ENCODE measurements at regions not wholly inside any gene's neighbourhood (a gene's known extent, or its start where the extent isn't known, plus 50 kb on each side); places are given as distances from the start of the nearest gene placed in this dataset.
A peak's percentile ranks its signal among the peaks of the same experiment; 100 is the strongest.

DNA sequence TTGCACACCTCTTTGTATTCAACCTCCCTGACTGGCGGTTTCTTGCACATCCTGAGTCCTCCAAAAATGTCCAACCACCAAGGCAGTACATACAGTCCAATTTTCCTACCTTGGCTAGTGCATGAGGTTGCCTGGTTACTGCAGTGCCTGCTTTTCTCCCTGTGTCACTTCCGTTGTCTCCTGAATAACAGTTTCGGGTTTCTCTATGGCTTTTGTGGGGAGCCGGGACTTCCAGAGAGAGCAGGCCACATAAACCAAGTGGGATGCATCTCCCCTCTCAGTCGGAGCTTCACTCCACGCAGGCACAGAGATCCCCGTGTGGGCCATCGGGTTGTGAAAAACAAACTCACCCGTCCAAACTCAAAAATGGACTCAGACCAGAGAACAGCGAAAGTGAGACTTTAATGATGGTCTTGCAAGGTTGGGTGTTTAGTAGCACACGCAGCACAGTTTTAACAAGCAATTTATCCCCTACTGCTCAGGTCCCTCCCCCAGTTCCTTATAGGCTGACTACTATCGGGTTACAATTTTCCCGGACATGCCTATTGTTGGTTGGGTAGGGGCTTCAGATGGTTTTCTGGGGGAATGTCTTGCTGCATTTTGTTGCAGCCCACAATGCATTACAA, 173.1 kb downstream of the POU4F1 start:
- intact Hi-C loops (cut with DNase I), result no loop called here
- DNase-seq, result no peak

DNA sequence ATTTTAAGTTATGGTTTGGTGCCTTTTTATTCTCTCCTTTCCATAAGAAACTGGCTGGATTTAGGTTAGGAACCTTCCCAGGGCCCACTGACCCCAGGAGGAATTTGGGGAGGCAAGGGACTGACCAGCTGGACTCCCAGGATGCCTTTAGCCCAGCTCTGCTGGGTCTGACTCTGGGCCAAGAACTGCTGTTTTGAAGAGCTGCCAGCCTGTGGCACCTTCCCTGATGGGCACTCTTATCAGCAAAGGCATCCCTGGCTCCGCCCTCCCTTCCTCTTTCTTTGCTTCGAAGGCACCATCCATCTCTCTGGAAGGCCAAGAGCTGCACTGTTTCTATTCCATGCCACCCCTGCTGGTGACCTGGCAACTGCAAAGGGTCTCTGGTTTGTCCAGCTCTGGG, 174.7 kb downstream of the POU4F1 start:
- no peak for DNase-seq
- intact Hi-C loops (cut with DNase I), result no loop called here

GRCh38 chr13:78426183-78426582, 177.2 kb downstream of the POU4F1 start:
- intact Hi-C loops (cut with DNase I), result no loop called here
- DNase-seq, result no peak

DNA sequence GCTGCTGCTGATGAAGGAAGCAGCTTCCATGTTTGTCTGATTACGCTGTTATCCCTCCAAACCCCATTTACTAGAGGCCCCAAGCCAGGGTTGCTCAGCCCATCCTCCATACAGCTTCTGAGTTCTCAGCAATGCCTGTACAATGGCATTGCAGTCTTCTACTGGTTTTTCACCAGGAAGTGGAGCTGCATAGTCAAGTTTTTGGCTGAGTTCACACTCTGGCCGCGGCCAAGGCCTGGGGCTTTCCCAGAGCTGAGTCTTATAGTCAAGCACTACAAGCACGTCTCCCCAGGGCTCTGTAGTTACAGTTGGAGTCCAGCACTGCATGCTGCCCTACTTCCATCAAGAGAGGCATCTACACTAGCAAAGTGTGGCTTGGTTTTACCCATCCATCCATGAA, 182.5 kb downstream of the POU4F1 start:
- intact Hi-C loops (cut with DNase I), result no loop called here
- peak in 15 of 42 donors; percentile 3 to 55 (median 16) for DNase-seq

DNA sequence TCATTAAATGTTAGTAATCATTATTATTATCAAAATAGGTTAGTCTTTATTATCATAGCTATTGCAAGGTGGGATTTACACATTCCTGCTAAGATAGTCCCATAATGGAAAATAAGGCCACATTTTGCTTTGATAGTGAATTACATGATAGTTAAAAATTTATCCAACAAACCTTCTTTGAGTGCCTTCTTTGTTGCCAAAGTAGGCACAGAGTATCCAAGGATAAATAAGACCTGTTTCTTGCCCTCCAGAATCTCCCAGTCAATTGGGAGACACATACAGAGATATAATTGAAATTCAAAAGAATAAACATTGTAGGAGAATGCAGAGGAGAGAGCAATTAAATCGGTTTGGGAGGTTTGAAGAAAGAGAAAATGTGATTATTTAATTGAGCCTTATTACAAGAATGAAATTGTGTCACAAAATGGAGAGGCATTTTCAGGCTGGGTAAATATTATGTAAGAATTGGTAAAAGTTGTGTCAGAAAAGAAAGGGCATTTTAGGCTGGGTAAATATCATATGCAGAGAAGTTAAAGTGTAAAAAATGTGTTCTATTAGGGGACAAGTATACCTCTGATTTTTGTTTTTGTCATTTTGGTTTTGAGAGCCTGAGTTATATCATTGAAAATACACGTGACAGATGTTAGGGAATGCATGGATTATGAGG, 189.3 kb downstream of the POU4F1 start:
- intact Hi-C loops (cut with DNase I), result no loop called here
- DNase-seq, result no peak

DNA sequence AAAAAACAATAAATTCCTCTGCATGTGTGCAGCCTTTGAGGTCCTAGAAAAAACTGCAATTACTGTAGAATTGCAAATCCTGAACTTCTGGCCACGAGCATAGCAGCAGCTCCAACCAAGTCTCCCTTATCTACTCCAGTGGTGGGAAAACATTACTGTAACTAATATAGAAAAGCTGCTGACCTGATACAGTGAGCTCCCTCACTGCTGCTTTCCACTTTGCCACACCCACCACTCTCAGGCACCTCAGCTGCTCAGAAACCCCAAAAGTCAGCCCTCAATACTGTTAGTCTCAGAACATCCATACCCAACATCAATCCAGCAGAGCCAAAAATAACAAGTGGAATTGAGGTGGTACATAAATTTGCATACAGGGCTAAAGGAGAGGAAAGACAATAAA, 192.5 kb downstream of the POU4F1 start:
- DNase-seq, result no peak
- intact Hi-C loops (cut with DNase I), result no loop called here

DNA sequence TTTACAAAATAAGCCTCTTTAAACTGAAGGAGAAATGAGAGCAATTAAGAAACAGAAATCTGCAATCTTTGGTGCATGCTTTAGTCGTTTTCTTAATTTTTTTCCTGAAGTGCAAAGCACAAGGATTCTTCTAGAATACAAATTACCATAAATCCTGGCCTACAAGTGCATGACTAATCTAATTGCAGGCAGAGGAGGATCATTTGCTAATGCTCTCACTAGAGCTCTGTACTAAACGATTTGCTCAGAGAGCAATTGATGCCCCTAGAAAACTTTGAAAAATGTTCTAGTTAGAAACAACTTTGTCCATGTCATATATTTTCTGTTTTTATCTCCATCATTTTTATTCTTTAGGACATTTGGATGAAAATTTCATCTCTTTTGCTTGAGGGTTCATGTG, 193.2 kb downstream of the POU4F1 start:
- intact Hi-C loops (cut with DNase I), result no loop called here

DNA sequence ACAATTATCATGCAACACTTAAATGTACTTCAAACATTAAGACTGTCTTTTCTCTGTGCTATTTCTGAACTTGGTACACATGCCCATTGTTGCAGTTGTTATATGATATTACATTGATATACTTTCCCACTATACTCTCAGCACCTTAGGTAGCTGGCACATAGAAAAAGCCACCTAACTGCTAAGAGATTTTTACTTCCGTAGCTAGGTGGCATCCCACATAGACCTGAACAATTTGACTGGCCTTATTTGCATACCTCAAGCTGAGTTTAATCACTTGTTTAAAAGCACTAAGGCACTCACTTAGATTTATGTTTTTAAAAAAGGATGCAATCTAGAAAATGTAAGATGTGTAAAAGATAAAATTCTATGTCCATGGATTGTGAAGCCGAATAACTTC, 194.2 kb downstream of the POU4F1 start:
- DNase-seq, result peak in 6 of 42 donors; percentile 6 to 22 (median 16)
- intact Hi-C loops (cut with DNase I), result no loop called here

More for the DNA sequence above, 193.2 kb downstream of the POU4F1 start:
- peak in 4 of 42 donors; percentile 13 to 51 (median 26) for DNase-seq

DNA sequence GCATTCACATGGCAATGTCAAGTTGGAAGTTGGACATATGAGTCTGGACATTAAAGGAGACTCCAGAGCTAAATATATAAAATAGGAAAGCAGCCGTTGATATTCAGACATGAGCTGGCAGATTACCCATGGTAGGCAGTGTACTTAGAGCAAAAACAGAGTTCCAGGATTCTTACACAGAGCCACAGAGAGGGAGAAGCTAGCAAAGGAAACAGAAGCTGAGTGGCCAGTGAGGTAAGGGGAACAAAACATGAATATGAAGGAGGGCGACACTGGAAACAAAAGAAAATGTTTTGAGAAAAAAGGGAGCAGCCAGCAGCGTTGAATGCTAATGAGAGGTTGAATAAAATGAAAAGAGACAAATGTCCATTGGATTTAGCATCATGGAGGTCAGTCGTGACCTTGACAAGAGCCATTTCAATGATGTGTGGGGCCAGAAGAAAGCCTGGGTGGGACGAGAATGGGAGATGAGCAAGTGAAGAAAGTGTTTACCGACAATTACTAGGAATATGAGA, 198.4 kb downstream of the POU4F1 start:
- intact Hi-C loops (cut with DNase I), result no loop called here
- no peak for DNase-seq

DNA sequence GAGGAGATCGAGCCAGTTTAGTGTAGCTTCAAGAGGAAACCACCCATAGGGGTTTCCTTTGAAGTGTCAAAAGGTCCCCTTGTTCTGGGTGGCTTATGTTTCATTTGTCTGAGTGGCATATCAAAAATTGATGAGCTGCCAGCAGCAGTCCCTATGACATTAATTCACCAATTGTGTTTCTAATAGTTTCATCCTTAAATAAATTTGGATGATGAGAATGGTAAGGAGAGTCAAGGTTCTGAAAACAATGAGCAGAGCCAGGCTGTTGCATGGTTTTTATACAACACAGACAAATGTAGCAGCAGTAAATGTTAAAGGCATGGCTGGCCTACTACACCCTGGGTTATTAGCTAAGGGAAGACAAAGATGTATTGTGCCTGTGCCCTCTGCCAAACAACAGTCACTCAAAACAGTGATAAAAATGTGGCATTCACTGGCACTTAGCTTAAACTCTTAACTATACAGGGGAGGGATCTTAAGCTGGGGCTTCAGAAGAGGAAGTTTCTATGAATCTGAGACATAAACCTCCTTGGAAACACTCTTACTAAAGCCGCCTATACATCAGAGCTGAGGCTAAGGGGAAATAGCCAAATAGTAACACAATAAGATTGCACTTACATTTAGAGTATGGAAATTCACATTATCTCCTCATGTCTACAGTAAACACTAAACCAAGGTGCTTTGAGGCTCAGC, 200.5 kb downstream of the POU4F1 start:
- intact Hi-C loops (cut with DNase I), result no loop called here
- no peak for DNase-seq

GRCh38 chr13:78401873-78402707, 201.3 kb downstream of the POU4F1 start:
- peak in 2 of 42 donors; percentile 5 to 7 for DNase-seq
- intact Hi-C loops (cut with DNase I), result no loop called here

DNA sequence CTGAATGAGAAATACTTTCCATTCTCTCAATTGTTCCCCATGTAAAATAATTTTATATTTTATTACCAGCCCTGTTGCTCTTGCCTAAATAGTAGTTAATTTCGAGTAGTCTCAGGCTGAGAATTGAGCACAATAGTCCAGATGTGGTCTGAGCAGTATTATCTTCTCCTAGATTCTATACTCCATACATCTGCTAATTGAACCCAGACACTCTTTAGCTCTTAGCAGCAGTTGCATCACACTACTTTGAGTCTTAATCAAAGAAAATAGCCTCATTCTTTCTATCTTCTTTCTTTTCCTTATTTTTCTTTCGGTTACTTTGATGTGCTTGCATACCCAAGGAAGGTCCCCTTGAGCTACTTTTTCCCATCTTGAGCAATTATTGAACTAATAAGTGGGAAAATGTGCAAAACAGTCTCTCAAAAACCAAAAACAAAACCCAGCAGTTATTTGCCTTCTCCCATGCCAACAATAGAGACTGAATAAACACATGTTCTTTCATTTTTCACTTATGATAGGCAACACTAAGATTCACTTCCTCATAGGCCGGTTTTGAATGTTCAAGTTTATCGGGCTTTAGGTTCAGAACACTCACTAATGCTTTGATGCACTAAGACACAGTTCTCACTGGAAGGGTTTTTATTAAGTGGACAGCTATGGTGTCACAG, 204.5 kb downstream of the POU4F1 start:
- intact Hi-C loops (cut with DNase I), result no loop called here

GRCh38 chr13:78393286-78394142, 209.8 kb downstream of the POU4F1 start:
- intact Hi-C loops (cut with DNase I), result no loop called here
- DNase-seq, result no peak

More for the DNA sequence above, 204.5 kb downstream of the POU4F1 start:
- no peak for DNase-seq

- intact Hi-C loops (cut with DNase I), result no loop called here
- DNase-seq, result no peak
These were observed 219.5 kb downstream of the POU4F1 start for GRCh38 chr13:78383899-78384298.

- intact Hi-C loops (cut with DNase I), result no loop called here
- DNase-seq, result no peak
These were observed 220.3 kb downstream of the POU4F1 start for GRCh38 chr13:78383071-78383484.

DNA sequence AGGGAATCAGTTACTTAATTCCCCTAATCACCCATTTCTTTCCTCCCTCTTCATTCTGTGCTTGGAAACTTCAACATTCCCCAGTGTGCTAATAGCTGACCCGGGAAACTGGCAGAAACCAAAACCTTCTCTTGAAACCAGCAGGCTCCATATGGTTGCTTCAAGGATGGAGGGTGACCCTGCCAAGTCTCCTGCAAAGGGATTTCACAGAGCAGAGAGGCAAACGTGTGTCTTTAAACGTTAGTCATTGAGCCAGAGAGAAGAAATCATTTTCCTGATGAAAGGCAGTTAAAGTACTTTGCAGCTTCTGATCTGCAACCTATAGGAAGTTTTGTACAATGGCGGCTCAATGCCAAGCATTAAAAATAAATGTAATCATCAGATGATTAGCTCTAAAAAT, 220.9 kb downstream of the POU4F1 start:
- intact Hi-C loops (cut with DNase I), result no loop called here
- no peak for DNase-seq

DNA sequence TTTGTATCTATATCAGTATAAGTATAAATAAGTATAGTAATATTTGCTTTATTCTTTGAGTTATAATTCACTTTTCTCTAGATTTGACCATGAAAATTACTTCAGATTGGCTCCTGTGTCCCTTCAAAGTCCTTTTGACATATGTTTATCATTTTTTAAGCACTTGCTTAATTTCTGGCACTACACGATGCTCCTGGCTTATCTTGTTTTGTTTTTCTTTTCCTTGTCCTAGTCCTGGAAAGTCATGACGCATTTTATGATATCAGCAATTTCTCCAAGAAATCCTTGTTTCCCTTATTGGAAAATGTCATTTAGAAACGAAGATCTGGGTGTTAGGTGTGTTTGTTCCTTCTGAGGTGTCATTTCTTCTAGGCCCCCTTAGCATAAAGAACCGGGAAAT, 226.5 kb downstream of the POU4F1 start:
- intact Hi-C loops (cut with DNase I), result no loop called here
- DNase-seq, result no peak

DNA sequence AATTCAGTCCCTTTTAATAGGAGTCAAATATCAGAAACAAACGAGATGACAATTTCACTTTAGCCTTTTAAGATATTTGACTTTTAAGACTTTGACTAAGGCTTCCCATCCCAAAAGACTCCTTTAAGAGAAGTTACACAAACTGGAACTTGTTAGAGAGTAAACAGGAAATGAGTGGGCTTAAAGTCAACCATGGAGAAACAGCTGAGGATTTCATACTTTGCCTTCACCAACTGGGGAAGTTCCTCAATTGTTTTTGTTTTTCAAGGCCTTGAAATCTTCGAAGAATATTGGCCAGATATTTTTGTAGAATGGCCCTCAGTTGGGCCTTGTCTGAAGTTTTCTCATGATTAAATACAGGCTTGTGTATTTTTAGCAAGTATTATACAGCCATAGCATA, 227.3 kb downstream of the POU4F1 start:
- intact Hi-C loops (cut with DNase I), result no loop called here
- DNase-seq, result no peak
